ENCODE measurements at regions not wholly inside any gene's neighbourhood (a gene's known extent, or its start where the extent isn't known, plus 50 kb on each side); places are given as distances from the start of the nearest gene placed in this dataset.

GRCh38 chr5:15266841-15267240 lies 233.1 kb upstream of the FBXL7 start:
- TF ChIP-seq, protein P1, sequence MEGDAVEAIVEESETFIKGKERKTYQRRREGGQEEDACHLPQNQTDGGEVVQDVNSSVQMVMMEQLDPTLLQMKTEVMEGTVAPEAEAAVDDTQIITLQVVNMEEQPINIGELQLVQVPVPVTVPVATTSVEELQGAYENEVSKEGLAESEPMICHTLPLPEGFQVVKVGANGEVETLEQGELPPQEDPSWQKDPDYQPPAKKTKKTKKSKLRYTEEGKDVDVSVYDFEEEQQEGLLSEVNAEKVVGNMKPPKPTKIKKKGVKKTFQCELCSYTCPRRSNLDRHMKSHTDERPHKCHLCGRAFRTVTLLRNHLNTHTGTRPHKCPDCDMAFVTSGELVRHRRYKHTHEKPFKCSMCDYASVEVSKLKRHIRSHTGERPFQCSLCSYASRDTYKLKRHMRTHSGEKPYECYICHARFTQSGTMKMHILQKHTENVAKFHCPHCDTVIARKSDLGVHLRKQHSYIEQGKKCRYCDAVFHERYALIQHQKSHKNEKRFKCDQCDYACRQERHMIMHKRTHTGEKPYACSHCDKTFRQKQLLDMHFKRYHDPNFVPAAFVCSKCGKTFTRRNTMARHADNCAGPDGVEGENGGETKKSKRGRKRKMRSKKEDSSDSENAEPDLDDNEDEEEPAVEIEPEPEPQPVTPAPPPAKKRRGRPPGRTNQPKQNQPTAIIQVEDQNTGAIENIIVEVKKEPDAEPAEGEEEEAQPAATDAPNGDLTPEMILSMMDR (IDR thresholded peaks at IDR 0.05) = no peak
- TF ChIP-seq POLR2AphosphoS5 (IDR thresholded peaks at IDR 0.05) = no peak
